Esophagus muscularis mucosa (tissue), 4 donors: ENCODE measurements at regions not wholly inside any gene's neighbourhood (a gene's known extent, or its start where the extent isn't known, plus 50 kb on each side); places are given as distances from the start of the nearest gene placed in this dataset.
"Not testable (repeated sequence)": the region's sequence is repeated elsewhere in the genome, so short reads cannot be mapped to it uniquely, and the experiment has no call there.

Experiments
- DNase-seq: peaks from one replicate; pipeline ENCODE4 v3.0.0-alpha.2; 2017; ENCODE audit errors: extremely low spot score
- H3K27ac ChIP-seq, 4 donors: fragments of 200-600 bp; sonication (generic); replicated peaks in 1 of 4; 1 replicate in 3 of 4; 2 replicates in 1 of 4; pipeline ENCODE4 v1.5.1; 2016 to 2019; ENCODE audit warnings: mild to moderate bottlenecking in 1 of 4
- H3K27me3 ChIP-seq, 4 donors: fragments of 200-600 bp; sonication (generic); one replicate each; pipeline versions ENCODE4 v1.5.1 to v1.6.0; 2016 to 2019
- H3K36me3 ChIP-seq, 4 donors: fragments of 200-600 bp; sonication (generic); one replicate each; pipeline ENCODE4 v1.5.1; 2016 to 2019
- H3K4me1 ChIP-seq, 4 donors: fragments of 200-600 bp; sonication (generic); one replicate each; pipeline ENCODE4 v1.5.1; 2016 to 2019
- H3K4me3 ChIP-seq, 4 donors: fragments of 200-600 bp; sonication (generic); 1 replicate in 2 of 4; 2 replicates in 2 of 4; pipeline ENCODE4 v1.5.1; 2016 to 2019; ENCODE audit warnings: mild to moderate bottlenecking in 4 of 4, moderate library complexity in 1 of 4
- H3K9me3 ChIP-seq, 4 donors: fragments of 200-600 bp; sonication (generic); 1 replicate in 3 of 4; 2 replicates in 1 of 4; pipeline ENCODE4 v1.5.1; 2016 to 2019
- CTCF ChIP-seq, 3 experiments: fragments of 200-600 bp in 2 of 3; fragments of 450-650 bp in 1 of 3; sonication (generic) in 2 of 3; IDR thresholded peaks; one replicate each; pipeline ENCODE4 v1.5.1; 2017 to 2019; ENCODE audit warnings: antibody characterized with exemption in 3 of 3, mild to moderate bottlenecking in 2 of 3, moderate library complexity in 1 of 3
- EP300 ChIP-seq: sonication (generic); formaldehyde crosslinking; IDR thresholded peaks from one replicate; pipeline ENCODE4 v1.6.1; 2017; ENCODE audit warnings: antibody characterized with exemption
- POLR2A ChIP-seq: fragments of 450-650 bp; IDR thresholded peaks from one replicate; pipeline ENCODE4 v1.6.1; 2017; ENCODE audit warnings: antibody characterized with exemption, moderate library complexity, mild to moderate bottlenecking, low read depth
- POLR2AphosphoS5 ChIP-seq, 2 donors: sonication (generic); formaldehyde crosslinking; IDR thresholded peaks; one replicate each; pipeline ENCODE4 v1.6.1; 2017; ENCODE audit warnings: antibody characterized with exemption in 2 of 2
- WGBS: methylation state at CpG from one replicate; pipeline ENCODE4 v1.1.5; 2018; 5-methylcytosine and 5-hydroxymethylcytosine counted together
- intact Hi-C: fragments of 100-400 bp; cut with DNase I; formaldehyde crosslinking; loops from one replicate; pipeline ENCODE4 v1.15.1; 2023

DNA sequence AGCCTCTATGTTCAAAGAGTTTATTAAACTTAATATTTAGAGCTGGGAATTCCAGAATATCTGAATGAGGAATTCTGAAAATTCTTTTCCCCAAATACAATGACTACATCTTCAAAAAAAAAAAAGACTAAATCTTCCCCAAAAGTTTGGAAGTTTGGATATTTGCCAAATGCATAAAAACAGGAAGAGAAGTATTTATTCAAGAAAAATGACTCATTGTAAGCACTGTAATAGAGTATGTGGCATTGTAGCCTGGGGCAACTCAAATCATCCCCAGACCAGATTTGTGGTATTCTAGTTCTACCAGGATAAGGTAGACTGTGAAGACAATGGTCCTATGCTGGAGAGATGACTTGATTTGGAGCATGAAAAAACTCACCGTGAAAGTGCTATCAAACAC lies 78.5 kb upstream of the PDHA2 start:
- Histone ChIP-seq H3K36me3 (no peaks in the 10 kb centered on the region), H3K27ac (no peak overlapping the region), H3K27me3 (no peaks in the 10 kb centered on the region), H3K4me1 (no peaks in the 10 kb centered on the region), H3K4me3 (no peak overlapping the region), H3K9me3 (no peaks in the 10 kb centered on the region)
- TF ChIP-seq CTCF (IDR thresholded peaks at IDR 0.05): no peak
- no peak for TF ChIP-seq POLR2A
- no peak for TF ChIP-seq EP300
- no peak for TF ChIP-seq POLR2AphosphoS5 (IDR thresholded peaks at IDR 0.05)
- 91% methylated on average over 1 of the region's 1 CpG for WGBS
- intact Hi-C loops: no loop called here
- DNase-seq: no peak

- intact Hi-C loops, H3K27me3 ChIP-seq, DNase-seq, H3K9me3 ChIP-seq, H3K36me3 ChIP-seq, H3K27ac ChIP-seq, H3K4me3 ChIP-seq, H3K4me1 ChIP-seq: not testable (repeated sequence)
- 33% methylated on average over 1 of the region's 1 CpG for WGBS
Observed at GRCh38 chr4:95760646-95761045, 79.2 kb upstream of the PDHA2 start.

- DNase-seq: no peak
- intact Hi-C loops: no loop called here
- Histone ChIP-seq H3K27me3 (no peaks in the 10 kb centered on the region), H3K36me3 (no peaks in the 10 kb centered on the region), H3K9me3 (no peaks in the 10 kb centered on the region), H3K27ac (no peak overlapping the region), H3K4me1 (no peaks in the 10 kb centered on the region), H3K4me3 (no peak overlapping the region)
- no peak for TF ChIP-seq EP300
- no peak for TF ChIP-seq POLR2A
Observed at GRCh38 chr4:95758001-95758400, 81.9 kb upstream of the PDHA2 start.

DNA sequence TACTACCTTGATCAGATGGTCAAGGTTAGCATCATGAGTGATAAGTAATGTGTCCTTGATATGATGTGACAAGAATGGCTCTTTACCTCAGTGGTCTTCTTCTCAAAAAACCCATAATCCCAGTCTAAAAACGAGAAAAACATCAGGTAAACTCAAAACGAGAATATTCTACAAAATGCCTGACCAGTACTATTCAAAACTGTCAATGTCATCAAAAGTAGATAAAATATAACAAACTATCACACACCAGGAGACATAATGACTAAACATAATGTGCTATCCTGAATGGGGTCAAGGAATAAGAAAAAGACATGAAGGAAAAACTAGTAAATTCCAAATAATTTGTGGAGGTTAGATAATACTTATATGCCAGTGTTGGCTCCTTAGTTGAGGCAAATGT lies 85.2 kb upstream of the PDHA2 start:
- H3K27ac ChIP-seq: no peak overlapping the region
- H3K4me3 ChIP-seq: no peak overlapping the region
- H3K36me3 ChIP-seq: no peaks in the 10 kb centered on the region
- H3K4me1 ChIP-seq: no peaks in the 10 kb centered on the region
- H3K27me3 ChIP-seq: no peaks in the 10 kb centered on the region
- WGBS: 92% methylated on average over 2 of the region's 2 CpGs
- H3K9me3 ChIP-seq: no peaks in the 10 kb centered on the region
- intact Hi-C loops: no loop called here
- DNase-seq: no peak
- TF ChIP-seq EP300 (no peak), POLR2A (no peak), POLR2AphosphoS5 (IDR thresholded peaks at IDR 0.05) (no peak), CTCF (IDR thresholded peaks at IDR 0.05) (no peak)

- no peak for DNase-seq
- intact Hi-C loops: no loop called here
- no peak for TF ChIP-seq POLR2AphosphoS5 (IDR thresholded peaks at IDR 0.05)
- no peak for TF ChIP-seq POLR2A
- TF ChIP-seq EP300: no peak
- TF ChIP-seq CTCF (IDR thresholded peaks at IDR 0.05): no peak
- Histone ChIP-seq H3K27me3 (no peaks in the 10 kb centered on the region), H3K4me1 (no peaks in the 10 kb centered on the region), H3K9me3 (peaks cover 0 to 4% (median 1%) of the 10 kb centered on the region in 4 donors), H3K36me3 (no peaks in the 10 kb centered on the region), H3K4me3 (no peak overlapping the region), H3K27ac (no peak overlapping the region)
- WGBS: 84% methylated on average over 3 of the region's 3 CpGs
Observed at GRCh38 chr4:95749204-95749603, 90.7 kb upstream of the PDHA2 start.

DNA sequence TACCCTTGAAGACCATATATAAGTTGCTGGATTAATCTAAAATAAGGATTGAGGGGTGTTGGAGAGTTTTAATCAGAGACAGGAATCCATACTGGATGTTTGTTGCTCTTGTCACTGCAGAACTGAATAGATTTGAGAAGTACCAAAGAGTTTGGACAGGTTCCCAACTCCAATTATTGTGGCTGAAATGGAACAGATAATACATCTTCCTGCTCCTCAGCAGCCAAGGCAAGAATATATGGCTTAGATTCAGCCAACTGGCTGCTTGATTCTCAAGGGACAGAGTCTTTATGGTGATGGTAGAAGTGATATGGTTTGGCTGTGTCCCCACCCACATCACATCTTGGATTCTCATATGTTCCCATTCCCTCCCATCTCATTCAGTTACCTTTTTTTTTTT lies 97.0 kb upstream of the PDHA2 start:
- Histone ChIP-seq H3K27ac (no peak overlapping the region), H3K27me3 (no peaks in the 10 kb centered on the region), H3K9me3 (peaks cover 0 to 12% (median 3%) of the 10 kb centered on the region in 4 donors), H3K4me3 (no peak overlapping the region), H3K4me1 (no peaks in the 10 kb centered on the region), H3K36me3 (no peaks in the 10 kb centered on the region)
- no peak for DNase-seq
- intact Hi-C loops: no loop called here
- TF ChIP-seq EP300 (no peak), POLR2A (no peak), CTCF (IDR thresholded peaks at IDR 0.05) (no peak), POLR2AphosphoS5 (IDR thresholded peaks at IDR 0.05) (no peak)
